ENCODE measurements at regions not wholly inside any gene's neighbourhood (a gene's known extent, or its start where the extent isn't known, plus 50 kb on each side); places are given as distances from the start of the nearest gene placed in this dataset.

DNA sequence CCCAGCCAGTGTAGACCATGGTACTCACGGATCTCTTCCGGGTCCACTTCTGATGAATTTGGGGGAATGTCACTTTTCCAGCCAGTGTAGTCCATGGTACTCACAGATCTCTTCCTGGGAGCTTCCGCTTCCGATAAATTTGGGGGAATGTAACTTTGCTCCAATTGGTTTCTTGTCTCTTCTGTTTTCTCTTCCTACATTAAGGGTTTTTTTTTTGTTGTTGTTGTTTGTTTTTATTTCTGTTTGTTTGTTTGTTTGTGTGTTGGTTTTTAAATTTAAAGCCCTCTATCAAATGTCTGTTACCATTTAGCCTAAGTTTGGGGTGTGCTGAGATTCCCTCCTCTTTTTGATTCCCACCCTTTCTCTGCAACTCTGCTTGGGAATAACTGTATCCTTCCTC, 475.8 kb upstream of the FZD8 start:
- TF ChIP-seq CTCF (conservative IDR thresholded peaks at IDR 0.05) = no peak
- DNase-seq (ENCODE audit: extremely low spot score, unreplicated experiment) = no peak
- H3K27me3 Mint-ChIP-seq = no peaks in the 10 kb centered on the region
- H3K9me3 Mint-ChIP-seq = no peaks in the 10 kb centered on the region
- peaks cover 18% of the 10 kb centered on the region for H3K4me1 Mint-ChIP-seq (ENCODE audit: unreplicated experiment)
- no peak overlapping the region for H3K27ac Mint-ChIP-seq
- H3K4me3 Mint-ChIP-seq = no peak overlapping the region
- no peaks in the 10 kb centered on the region for H3K36me3 Mint-ChIP-seq

GRCh38 chr10:36117231-36117630, 475.1 kb upstream of the FZD8 start:
- H3K4me1 Mint-ChIP-seq (ENCODE audit: unreplicated experiment) = peaks cover 18% of the 10 kb centered on the region
- no peaks in the 10 kb centered on the region for H3K27me3 Mint-ChIP-seq
- DNase-seq (ENCODE audit: extremely low spot score, unreplicated experiment) = no peak
- no peak overlapping the region for H3K27ac Mint-ChIP-seq
- no peaks in the 10 kb centered on the region for H3K9me3 Mint-ChIP-seq
- TF ChIP-seq CTCF (conservative IDR thresholded peaks at IDR 0.05) = no peak
- no peaks in the 10 kb centered on the region for H3K36me3 Mint-ChIP-seq
- no peak overlapping the region for H3K4me3 Mint-ChIP-seq

GRCh38 chr10:36116731-36117130, 474.6 kb upstream of the FZD8 start:
- DNase-seq (ENCODE audit: extremely low spot score, unreplicated experiment) = no peak
- Mint-ChIP-seq H3K27me3 (no peaks in the 10 kb centered on the region), H3K27ac (no peak overlapping the region), H3K4me3 (no peak overlapping the region), H3K9me3 (no peaks in the 10 kb centered on the region), H3K4me1 (ENCODE audit: unreplicated experiment) (peaks cover 18% of the 10 kb centered on the region), H3K36me3 (no peaks in the 10 kb centered on the region)
- no peak for TF ChIP-seq CTCF (conservative IDR thresholded peaks at IDR 0.05)

DNA sequence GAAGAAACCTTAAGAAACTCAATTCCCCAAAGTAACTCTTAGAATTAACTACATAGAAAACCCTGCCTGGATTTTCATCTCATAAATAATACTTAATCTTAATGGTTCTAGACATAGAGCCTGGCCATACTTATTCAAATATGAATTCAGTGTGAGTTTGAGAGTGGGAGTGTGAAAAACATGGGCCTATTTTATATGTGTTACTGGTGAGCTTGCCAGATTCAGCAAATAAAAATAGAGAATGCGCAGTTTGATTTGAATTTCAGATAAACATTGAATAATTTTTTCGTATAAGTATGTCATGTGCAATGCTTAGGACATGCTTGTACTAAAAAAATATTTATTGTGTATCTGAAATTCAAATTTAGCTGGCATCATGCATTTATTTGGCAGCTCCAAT, 473.9 kb upstream of the FZD8 start:
- H3K36me3 Mint-ChIP-seq = no peaks in the 10 kb centered on the region
- no peak overlapping the region for H3K4me3 Mint-ChIP-seq
- peaks cover 18% of the 10 kb centered on the region for H3K4me1 Mint-ChIP-seq (ENCODE audit: unreplicated experiment)
- no peaks in the 10 kb centered on the region for H3K27me3 Mint-ChIP-seq
- no peak for DNase-seq (ENCODE audit: extremely low spot score, unreplicated experiment)
- H3K9me3 Mint-ChIP-seq = no peaks in the 10 kb centered on the region
- no peak for TF ChIP-seq CTCF (conservative IDR thresholded peaks at IDR 0.05)
- no peak overlapping the region for H3K27ac Mint-ChIP-seq

DNA sequence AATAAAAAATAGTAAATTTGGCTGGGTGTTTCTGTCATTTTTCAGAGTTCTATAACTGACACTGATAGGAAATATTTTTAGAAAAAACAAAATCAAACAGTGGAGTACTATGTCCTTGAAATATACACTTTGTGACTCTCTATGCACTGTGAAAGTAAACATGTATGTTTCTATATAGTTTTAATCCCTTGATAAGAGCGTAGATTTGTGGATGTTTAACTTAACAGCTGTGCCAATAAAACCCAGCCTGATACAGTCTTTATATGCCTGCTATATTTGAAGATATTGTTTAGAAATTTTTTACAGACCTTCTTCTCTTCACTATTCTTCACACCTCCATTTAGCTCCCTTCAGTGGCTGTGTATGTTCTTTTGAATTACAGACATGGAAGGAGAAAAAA, 473.3 kb upstream of the FZD8 start:
- no peak for DNase-seq (ENCODE audit: extremely low spot score, unreplicated experiment)
- Mint-ChIP-seq H3K9me3 (no peaks in the 10 kb centered on the region), H3K4me1 (ENCODE audit: unreplicated experiment) (peaks cover 18% of the 10 kb centered on the region), H3K27me3 (no peaks in the 10 kb centered on the region), H3K36me3 (no peaks in the 10 kb centered on the region), H3K4me3 (no peak overlapping the region), H3K27ac (no peak overlapping the region)
- TF ChIP-seq CTCF (conservative IDR thresholded peaks at IDR 0.05) = no peak

DNA sequence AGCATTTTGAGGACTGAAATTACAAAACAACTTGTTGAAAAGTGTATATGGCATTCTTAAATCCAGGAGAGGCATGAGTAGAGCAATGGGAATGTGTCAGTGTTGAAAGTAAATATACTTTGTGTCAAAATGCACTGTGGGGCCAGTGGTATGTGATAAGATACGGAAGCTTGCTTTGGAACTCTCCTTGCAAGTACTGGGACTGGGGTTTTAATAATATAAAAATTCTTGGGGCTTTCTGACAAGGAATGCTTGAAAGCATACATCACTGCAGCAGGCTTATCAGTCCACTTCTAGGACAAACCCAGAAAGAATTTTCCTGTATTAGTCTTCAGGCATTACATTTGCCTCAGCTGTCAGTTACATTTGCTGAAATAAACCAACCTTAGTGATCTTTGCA, 472.8 kb upstream of the FZD8 start:
- TF ChIP-seq CTCF (conservative IDR thresholded peaks at IDR 0.05) = no peak
- no peaks in the 10 kb centered on the region for H3K36me3 Mint-ChIP-seq
- no peaks in the 10 kb centered on the region for H3K27me3 Mint-ChIP-seq
- H3K4me1 Mint-ChIP-seq (ENCODE audit: unreplicated experiment) = peaks cover 18% of the 10 kb centered on the region
- no peak overlapping the region for H3K4me3 Mint-ChIP-seq
- no peak overlapping the region for H3K27ac Mint-ChIP-seq
- DNase-seq (ENCODE audit: extremely low spot score, unreplicated experiment) = no peak
- no peaks in the 10 kb centered on the region for H3K9me3 Mint-ChIP-seq

Measured in type B pancreatic cell (in vitro differentiated cells).